GM19468 (cell line): ENCODE measurements at regions not wholly inside any gene's neighbourhood (a gene's known extent, or its start where the extent isn't known, plus 50 kb on each side); places are given as distances from the start of the nearest gene placed in this dataset.
"Not testable (repeated sequence)": the region's sequence is repeated elsewhere in the genome, so short reads cannot be mapped to it uniquely, and the experiment has no call there.

Source experiments
- ATAC-seq: cut with Tn5 transposase; IDR thresholded peaks from one replicate; pipeline ENCODE4 v1.9.1; 2021; ENCODE audit warnings: mild to moderate bottlenecking, moderate library complexity, moderate number of reproducible peaks; ENCODE audit not compliant: unreplicated experiment; ENCODE audit errors: extremely low read depth

DNA sequence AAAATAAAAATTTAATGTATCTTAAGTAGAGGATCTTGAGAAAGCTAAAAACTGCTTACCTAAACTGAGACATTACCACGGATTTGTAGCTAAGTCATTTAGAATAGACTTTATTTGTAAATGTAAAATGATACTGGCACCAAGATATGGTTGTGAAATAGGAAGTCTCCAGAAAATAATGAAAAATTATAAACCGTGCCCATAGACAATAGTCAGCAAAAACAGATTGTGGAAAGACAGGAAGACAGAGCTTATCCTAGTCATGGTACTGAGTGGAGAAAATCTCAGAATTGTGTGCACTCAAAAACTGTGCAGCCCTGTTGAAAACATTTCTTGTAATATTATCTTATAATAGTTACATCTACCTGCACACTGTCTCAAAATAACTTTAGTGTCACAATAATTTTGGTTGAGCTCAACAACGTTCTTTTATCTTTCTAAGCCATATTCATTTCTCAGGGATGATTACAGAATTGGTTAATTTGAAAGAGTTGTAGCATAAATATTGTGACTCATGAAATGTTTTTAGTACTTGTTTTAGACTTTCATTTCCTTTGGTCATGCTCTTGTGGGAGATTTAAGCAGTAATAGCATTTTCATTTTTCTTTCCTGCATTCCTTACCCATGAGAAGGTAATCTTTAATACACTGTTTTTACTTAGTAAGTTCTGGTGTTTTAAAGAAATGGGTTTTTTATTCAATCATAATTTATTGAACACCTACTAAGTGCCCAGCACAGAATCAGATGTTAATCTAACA, 174.5 kb downstream of the SOX4 start:
- ATAC-seq: no peak

DNA sequence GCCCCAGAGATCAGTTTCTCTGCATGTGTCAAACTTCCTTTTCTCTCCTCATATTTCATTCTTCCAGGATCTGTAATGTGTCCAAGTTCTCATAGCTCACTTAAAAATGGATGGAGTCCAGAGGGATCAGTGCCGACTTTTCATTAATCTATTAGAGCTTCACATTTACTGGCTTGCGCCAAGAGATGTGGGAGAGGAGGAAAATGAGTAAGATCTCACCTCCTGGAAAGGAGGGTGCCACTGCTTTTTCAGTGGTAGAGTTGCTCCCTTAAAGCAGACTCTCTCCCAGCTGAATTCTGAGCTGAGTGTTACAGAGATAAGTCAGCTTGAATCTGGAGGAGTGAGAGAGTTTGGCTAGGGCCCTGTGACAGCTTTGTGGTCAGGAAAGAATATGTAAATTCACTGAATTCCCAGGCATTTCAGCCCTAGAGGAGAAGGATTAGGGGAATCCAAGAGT, 175.9 kb downstream of the SOX4 start:
- ATAC-seq: no peak

DNA sequence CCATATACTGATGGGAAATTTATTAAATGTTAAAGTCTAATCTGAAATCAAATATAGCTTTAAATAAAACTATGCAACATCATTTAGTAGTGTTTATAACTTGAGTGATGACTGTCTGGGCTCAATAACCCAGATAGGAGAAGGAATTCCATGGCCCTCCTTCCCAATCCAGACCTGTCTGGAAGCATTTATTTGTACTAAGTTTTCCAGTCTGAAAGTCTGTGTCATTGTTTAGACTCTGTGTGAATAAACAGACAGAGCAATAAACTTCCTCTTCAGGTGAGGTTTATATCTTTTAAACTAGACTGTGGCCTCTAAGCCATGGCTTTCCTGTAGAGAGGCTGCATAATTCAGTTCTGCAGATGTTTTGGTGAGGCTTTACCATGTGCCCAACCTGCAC, 176.4 kb downstream of the SOX4 start:
- no peak for ATAC-seq

DNA sequence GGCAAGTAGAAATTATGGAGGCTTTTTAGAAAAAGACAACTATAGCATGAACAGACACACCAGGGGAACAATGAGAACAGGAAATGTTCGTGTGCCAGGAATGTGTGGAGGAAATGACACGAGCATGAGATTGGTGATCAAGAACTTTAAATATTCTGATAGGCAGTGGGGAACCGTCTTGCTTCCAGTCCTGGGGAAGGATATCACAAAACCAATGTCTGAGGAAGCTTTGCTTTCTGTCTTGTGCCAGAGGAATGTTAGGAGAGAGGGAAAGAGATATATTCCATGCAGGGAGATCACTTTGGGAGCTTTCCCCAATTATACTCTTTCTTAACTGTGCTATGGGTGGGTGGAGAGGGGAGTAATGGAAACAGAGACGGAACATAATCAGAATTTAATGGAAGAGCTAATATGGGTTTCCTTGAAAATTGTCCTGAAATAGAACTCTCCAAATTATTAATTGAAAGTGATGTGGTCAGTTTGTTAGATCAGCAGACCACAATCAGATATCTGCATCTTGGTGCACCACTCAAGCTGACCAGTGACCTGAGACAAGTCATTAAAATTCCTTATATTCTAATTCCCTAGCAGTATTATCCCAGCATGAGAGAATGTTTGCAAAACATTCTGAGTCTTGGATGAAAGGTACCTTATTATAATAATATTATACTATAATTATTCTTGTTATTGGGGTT, 178.2 kb downstream of the SOX4 start:
- no peak for ATAC-seq

DNA sequence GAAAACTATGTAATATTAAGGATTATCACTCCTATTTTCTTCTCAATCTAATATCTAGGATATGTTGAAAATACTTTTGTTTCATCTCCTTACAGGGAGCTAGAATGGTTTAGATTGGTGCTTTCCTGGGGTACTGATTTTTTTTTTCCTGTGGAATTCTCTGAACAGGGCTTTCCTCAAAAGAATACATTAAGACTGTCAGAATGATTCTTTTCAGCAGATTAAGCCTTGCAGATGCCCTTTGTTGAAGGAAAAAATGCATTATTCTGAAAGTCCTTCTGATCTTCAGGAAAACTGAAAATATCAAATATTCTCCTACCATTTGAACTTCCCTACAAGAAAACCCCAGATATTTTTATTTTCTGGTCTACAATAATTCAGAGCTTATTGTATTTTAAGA, 178.9 kb downstream of the SOX4 start:
- ATAC-seq: no peak

DNA sequence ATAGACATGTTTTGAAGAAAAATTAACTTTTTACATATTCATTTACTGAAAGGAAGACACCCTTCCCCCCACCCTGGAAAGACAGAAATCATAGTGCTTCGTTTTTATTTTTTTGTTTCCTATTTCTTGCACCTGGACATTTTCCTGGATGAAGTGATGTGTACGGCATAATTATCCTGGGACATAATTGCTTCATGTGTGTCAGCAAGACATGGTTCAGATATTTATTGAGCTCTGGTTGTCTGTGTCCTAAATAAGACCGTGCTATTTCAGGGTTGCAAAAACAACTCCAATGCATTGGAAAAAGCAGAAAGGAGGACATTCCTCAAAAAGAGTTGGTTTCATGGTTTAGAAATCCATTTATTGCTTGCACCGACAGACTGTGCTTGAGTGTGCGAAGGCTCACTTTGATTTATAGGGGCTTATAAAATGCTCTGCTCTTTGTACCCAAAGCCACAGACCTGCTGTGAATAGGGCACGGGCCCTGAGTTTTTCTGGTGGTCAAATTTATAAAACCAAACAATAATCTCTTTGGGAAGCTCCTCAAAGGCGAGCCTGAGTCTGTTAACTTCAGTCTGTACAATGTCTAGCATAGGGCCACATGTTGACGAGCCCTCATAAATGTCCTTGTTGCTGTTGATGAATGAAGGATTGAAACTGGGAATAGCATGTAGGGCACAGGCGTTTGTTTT, 179.5 kb downstream of the SOX4 start:
- no peak for ATAC-seq

DNA sequence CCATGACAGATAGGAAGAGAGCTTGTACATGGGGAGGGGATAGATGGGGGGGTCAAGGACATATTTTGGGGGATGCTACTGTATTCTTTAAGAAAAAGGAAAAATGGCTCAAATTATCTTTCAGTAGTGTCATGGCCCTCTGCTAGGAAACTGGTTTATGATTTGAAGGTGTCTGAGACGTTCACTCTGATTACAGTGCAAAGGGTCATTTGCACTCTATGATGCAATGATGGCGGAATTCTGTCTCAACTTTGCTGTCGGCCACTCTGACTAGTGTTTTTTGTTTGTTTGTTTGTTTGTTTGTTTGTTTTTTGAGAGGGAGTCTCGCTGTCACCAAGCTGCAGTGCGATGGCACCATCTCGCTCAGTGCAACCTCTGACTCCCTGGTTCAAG, 180.0 kb downstream of the SOX4 start:
- no peak for ATAC-seq

DNA sequence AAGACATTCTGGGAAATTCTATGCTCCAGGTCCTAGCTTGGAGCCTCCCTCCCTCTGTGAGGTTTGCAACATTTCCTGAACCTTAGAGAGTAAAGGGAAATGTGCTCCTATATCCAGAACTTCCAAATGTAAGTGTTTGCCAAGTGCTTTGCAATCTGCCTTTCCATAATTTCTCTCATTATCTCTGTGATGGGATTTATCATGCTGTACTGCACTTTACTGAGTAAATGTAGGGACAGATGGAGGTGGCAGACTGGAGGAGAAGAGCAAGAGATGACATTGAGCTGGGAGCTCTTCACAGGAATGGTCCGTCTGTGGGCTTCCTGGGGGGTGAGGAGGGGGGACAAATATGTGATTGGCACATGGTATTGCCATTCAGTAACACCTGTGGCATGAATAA, 184.3 kb downstream of the SOX4 start:
- ATAC-seq: no peak

DNA sequence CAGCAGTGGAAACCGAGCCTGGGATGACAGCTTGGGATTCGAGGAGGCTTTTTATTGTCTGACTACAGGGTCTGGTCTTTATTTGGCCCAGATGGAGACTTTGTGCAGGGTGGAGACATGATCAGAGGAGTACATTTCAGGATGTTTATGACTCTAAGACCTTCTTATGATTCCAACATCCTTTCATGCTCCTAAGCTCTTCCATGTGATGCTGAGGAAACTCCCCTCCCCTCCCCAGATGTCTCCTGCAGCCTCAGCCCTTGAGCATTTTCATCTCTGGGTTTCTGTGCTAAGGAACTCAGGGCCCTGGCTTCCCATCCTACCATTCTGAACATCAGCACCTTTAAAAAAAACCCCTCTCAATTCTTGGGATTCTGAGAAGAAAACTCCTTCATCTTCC, 186.6 kb downstream of the SOX4 start:
- ATAC-seq: no peak

DNA sequence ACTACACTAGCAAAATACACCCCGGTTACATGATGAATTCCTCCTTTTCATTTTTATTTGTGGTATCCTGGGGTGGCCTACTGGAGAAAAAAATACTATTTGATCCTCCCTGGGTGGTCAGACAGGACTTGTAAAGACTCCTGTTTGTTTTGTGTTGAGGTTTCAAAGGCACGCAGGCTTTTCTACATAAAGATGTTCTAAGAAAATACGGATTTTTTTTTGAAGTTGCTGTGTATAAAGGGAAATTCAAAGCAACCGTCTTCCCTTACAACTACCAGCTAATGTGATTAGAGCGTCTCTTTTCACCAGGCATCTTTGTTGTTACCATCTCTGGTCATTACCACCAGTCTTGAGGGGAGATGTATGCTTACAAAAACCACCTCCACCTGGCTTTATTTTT, 187.1 kb downstream of the SOX4 start:
- no peak for ATAC-seq

DNA sequence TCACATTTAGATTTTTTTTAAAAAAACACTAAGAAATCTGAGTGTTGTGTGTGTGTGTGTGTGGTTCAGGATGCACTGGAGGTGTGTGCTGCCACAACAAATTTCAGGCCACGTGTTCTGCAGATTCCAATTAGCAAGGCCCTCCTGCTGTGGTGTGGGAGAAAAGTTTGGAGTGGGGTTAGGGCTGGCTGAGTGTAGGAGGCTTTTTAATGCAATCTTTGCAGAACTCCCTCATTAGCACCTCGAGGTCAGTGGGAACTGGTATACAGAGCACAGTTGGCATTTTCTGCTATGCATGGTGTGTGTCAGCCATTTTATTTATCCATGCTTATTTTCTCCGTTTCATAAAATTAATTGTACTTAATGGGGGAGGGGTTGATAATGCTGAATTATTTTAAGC, 187.6 kb downstream of the SOX4 start:
- ATAC-seq: no peak

DNA sequence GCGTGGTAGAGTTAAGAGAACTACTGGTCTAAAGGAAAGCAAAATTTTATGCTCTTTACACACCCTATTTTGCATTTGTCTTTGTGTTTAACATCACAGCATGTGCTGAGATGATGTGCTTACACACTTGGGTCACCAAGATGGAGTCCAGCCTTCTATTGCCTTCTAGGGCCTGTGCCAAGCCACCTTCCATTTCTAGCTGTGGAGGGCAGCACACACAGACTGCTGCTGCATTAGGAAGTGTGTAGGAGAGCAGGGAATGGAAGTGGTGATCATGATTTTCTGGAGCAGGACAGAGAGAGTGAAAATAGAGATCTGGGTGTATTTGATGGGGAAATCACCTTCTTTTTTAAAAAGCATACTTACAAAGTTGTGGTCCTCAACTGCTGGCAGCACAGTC, 191.6 kb downstream of the SOX4 start:
- ATAC-seq: no peak

DNA sequence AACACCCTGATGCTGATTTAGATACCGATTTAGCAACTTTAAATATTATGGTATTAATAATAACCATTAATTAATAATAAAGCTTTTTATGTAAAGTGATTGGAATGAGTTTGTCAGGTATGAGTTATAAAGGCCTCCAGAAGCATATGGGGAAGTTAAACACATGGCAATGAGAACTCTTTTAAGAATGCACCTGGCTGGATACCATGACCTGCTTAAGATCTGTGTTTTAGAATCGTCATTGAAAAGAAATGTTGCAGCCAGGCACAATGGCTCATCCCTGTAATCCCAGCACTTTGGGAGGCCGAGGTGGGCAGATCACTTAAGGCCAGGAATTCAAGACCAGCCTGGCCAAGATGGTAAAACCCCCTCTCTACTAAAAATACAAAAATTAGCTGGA, 197.5 kb downstream of the SOX4 start:
- ATAC-seq: no peak

DNA sequence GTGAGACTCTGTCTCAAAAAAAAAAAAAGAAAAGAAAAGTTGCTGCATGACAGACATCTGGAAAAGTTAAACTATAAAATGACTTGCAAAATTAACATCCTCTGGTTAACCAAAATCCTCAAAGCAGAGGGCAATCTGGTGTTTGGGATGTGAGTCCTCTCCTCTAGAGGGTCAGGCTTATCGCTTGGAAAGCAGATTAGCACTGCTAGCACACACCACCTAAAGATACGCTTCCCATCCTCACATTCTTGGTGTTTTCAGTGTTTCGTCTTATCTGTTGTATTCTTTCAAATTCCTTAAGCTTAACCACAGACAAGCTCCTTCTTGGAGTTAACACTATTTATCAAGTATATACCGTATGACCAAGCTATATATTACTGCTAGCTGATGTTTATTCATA, 198.0 kb downstream of the SOX4 start:
- ATAC-seq: no peak

DNA sequence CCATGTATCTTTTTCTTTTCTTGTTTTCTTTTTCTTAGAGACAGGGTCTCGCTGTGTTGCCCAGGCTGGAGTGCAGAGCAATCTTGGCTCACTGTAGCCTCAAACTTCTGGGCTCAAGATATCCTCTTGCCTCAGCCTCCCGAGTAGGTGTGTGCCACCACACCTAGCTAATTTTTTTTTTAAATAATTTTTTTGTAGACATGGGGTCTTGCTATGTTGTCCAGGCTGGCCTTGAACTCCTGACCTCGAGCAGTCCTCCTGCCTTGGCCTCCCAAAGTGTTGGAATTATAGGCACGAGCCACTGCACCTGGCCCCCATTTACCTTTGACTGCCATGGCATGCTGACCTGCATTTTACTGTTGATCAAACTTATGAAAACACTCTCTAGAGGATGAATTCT, 198.6 kb downstream of the SOX4 start:
- no peak for ATAC-seq

DNA sequence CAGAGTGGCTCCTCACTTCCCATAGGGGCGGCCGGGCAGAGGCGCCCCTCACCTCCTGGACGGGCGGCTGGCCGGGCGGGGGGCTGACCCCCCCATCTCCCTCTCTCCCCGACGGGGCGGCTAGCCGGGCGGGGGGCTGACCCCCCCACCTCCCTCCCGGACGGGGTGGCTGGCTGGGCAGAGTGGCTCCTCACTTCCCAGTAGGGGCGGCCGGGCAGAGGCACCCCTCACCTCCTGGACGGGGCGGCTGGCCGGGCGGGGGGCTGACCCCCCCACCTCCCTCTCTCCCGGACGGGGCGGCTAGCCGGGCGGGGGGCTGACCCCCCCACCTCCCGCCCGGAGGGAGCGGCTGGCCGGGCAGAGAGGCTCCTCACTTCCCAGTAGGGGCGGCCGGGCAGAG, 203.4 kb downstream of the SOX4 start:
- not testable (repeated sequence) for ATAC-seq

DNA sequence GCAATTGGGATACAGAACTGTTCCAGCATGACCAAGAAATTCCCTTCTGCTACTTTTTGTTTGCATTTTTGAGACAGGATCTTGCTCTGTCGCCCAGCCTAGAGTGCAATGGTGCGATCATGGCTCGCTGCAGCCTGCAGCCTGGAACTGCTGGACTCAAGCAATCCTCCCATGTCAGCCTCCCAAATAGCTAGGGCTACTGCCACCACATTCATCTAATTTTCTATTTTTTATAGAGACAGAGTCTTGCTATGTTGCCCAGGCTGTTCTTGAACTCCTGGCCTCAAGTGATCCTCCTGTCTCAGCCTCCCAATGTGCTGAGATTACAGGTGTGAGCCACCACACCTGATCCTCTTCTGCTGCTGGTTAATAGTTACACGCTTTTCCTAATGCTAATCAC, 204.9 kb downstream of the SOX4 start:
- no peak for ATAC-seq

DNA sequence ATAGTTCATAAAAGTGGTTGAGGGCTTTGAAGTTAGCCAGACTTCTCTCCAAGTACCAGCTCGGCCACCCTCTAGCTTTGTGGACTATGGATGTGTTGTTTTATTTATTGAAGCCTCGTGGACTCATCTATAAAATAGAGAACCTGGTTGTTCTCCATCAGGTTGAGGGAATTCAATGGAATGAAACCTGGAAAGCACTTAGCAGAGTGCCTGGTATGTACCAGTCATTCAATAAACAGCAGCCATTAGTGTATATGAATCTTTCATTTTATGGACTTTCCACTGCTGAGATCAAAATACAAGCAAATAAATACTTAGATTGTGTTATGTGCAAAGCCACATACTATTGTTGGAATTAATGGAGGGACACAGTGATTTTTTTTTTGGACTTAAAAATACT, 206.8 kb downstream of the SOX4 start:
- no peak for ATAC-seq

DNA sequence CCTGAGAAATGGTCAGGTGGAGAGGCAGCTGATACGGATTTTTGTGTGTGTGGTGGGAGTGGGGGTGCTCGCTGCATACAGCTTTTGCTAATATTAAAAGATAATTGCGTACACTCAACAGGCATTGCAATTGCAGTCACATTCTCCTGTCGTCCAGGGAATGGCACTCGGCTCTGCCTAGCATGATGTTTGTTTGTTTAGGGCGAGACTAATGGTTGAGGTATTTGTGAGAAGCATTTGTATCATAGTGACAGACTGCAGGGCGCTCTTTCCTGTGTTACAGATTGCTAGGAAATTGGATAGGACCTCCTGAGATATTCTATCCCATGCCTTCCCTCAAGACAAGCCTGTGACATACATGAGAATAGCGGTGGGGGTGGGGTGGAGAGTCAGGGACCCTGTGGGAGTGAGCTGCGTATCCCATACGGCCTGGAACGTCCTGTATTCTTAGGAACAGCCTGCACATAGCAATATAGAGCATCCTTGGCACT, 207.4 kb downstream of the SOX4 start:
- no peak for ATAC-seq

DNA sequence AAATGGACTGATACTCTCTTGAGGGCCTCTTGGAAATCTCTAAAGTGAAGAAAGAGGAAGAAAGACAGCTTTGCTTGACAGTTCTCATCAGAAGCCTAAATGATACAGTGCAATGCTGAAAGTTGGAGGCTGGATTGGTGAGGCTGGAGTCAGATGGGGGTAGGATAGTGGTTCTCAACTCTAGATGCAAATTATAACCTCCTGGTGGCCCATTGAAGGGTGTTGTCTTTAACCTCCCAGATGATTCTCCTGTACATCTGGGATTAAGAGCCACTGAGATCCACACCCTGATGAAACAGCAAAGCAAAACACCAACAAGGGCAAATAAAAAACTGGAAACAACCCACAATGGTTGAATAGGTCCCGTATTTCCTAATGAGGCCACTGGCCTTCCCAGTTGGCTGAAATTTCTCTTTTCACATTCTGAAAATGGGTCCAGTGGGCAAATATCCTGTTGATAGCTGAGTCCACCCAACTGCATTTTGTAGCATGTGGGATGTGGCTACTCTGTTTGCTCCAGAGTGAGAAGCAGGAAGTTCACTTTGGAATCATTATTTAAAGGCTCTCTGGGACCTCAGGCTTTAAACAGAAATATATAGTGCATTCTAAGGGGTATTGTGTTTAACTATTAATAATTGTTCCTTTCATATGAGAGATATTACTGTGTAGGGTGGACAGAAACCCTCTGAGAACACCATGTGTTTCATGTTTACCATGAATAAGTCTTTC, 208.1 kb downstream of the SOX4 start:
- ATAC-seq: no peak
